H9 (cell line): ENCODE measurements at regions not wholly inside any gene's neighbourhood (a gene's known extent, or its start where the extent isn't known, plus 50 kb on each side); places are given as distances from the start of the nearest gene placed in this dataset.
"Not testable (repeated sequence)": the region's sequence is repeated elsewhere in the genome, so short reads cannot be mapped to it uniquely, and the experiment has no call there.

Experiments used
- DNase-seq: peaks from one replicate; pipeline ENCODE4 v3.0.0-alpha.2; 2017
- H2AFZ ChIP-seq: one replicate; pipeline ENCODE4 v1.6.1; 2013; ENCODE audit warnings: mild to moderate bottlenecking, low read length, control low read depth, moderate library complexity
- H2AK5ac ChIP-seq: 2 replicates; pipeline ENCODE4 v1.6.1; 2013; ENCODE audit warnings: low read length, control low read depth, mixed read lengths; ENCODE audit not compliant: insufficient read length
- H2BK120ac ChIP-seq: one replicate; pipeline ENCODE4 v1.6.1; 2013; ENCODE audit warnings: low read depth, mild to moderate bottlenecking, low read length, control low read depth, inconsistent platforms; ENCODE audit not compliant: poor library complexity, severe bottlenecking
- H2BK12ac ChIP-seq: 2 replicates; pipeline ENCODE4 v1.6.1; 2013; ENCODE audit warnings: low read length, control low read depth, mixed read lengths, low read depth; ENCODE audit not compliant: insufficient read length
- H2BK15ac ChIP-seq: 2 replicates; pipeline ENCODE4 v1.6.1; 2013; ENCODE audit warnings: low read depth, low read length, control low read depth
- H2BK20ac ChIP-seq: one replicate; pipeline ENCODE4 v1.6.1; 2013; ENCODE audit warnings: low read depth, mild to moderate bottlenecking, low read length, control low read depth, inconsistent platforms; ENCODE audit not compliant: poor library complexity, severe bottlenecking
- H2BK5ac ChIP-seq: 2 replicates; pipeline ENCODE4 v1.6.1; 2013; ENCODE audit warnings: low read length, control low read depth, mixed read lengths; ENCODE audit not compliant: insufficient read length
- H3K14ac ChIP-seq: 2 replicates; pipeline ENCODE4 v1.6.1; 2013; ENCODE audit warnings: low read length, control low read depth; ENCODE audit not compliant: insufficient read depth
- H3K18ac ChIP-seq: 2 replicates; pipeline ENCODE4 v1.6.1; 2013; ENCODE audit warnings: low read depth, mild to moderate bottlenecking, mixed read lengths, low read length, control low read depth; ENCODE audit not compliant: insufficient read length
- H3K23ac ChIP-seq: 2 replicates; pipeline ENCODE4 v1.6.1; 2013; ENCODE audit warnings: low read length, control low read depth, mixed read lengths, low read depth; ENCODE audit not compliant: insufficient read length
- H3K23me2 ChIP-seq: 2 replicates; pipeline ENCODE4 v1.6.1; 2013; ENCODE audit warnings: low read depth, mild to moderate bottlenecking, mixed read lengths, low read length, control low read depth; ENCODE audit not compliant: insufficient read length, poor library complexity, severe bottlenecking
- H3K27ac ChIP-seq: 2 replicates; pipeline ENCODE4 v1.5.1; 2013; ENCODE audit warnings: low read length, control low read depth, mixed read lengths, low read depth; ENCODE audit not compliant: insufficient read length
- H3K27me3 ChIP-seq: 2 replicates; pipeline ENCODE4 v1.6.1; 2013; ENCODE audit warnings: low read length, control low read depth, inconsistent platforms; ENCODE audit not compliant: insufficient read depth
- H3K4ac ChIP-seq: 2 replicates; pipeline ENCODE4 v1.6.1; 2013; ENCODE audit warnings: low read depth, mild to moderate bottlenecking, control low read depth, inconsistent platforms, low read length, moderate library complexity
- H3K4me1 ChIP-seq: 2 replicates; pipeline ENCODE4 v1.6.1; 2013; ENCODE audit warnings: low read length, control low read depth, inconsistent platforms; ENCODE audit not compliant: insufficient read depth
- H3K4me2 ChIP-seq: 2 replicates; pipeline ENCODE4 v1.6.1; 2013; ENCODE audit warnings: low read length, control low read depth, mixed read lengths; ENCODE audit not compliant: insufficient read length, insufficient read depth
- H3K56ac ChIP-seq: 2 replicates; pipeline ENCODE4 v1.6.1; 2013; ENCODE audit warnings: low read depth, mild to moderate bottlenecking, mixed read lengths, low read length, control low read depth; ENCODE audit not compliant: insufficient read length
- H3K79me1 ChIP-seq: 2 replicates; pipeline ENCODE4 v1.6.1; 2013; ENCODE audit warnings: low read depth, mild to moderate bottlenecking, moderate library complexity, low read length, control low read depth, inconsistent platforms; ENCODE audit not compliant: insufficient read depth, poor library complexity, severe bottlenecking
- H3K79me2 ChIP-seq: 2 replicates; pipeline ENCODE4 v1.6.1; 2013; ENCODE audit warnings: low read length, control low read depth, inconsistent platforms; ENCODE audit not compliant: insufficient read depth
- H3K9ac ChIP-seq: 2 replicates; pipeline ENCODE4 v1.6.1; 2013; ENCODE audit warnings: low read length, control low read depth, mixed read lengths; ENCODE audit not compliant: insufficient read length; ENCODE audit errors: extremely low read depth
- H3K9me3 ChIP-seq: one replicate; pipeline ENCODE4 v1.6.1; 2013; ENCODE audit warnings: low read depth, low read length, inconsistent platforms; ENCODE audit not compliant: control insufficient read depth
- H3T11ph ChIP-seq: one replicate; pipeline ENCODE4 v1.6.1; 2013; ENCODE audit warnings: mild to moderate bottlenecking, low read length, control low read depth, inconsistent platforms
- H4K20me1 ChIP-seq: one replicate; pipeline ENCODE4 v1.6.1; 2013; ENCODE audit not compliant: control insufficient read depth, insufficient read length, insufficient read depth
- H4K5ac ChIP-seq: 2 replicates; pipeline ENCODE4 v1.6.1; 2013; ENCODE audit warnings: low read depth, mild to moderate bottlenecking, mixed read lengths, low read length, control low read depth; ENCODE audit not compliant: insufficient read length
- H4K8ac ChIP-seq: replicated peaks from 2 replicates; pipeline ENCODE4 v1.6.1; 2013; ENCODE audit warnings: low read length, control low read depth, mixed read lengths, low read depth; ENCODE audit not compliant: insufficient read length
- H4K91ac ChIP-seq: 2 replicates; pipeline ENCODE4 v1.6.1; 2013; ENCODE audit warnings: low read depth, mild to moderate bottlenecking, moderate library complexity, mixed read lengths, low read length, control low read depth; ENCODE audit not compliant: insufficient read length
- H3K27ac Mint-ChIP-seq, 3 experiments: 2 replicates in 2 of 3; 3 replicates in 1 of 3; pipeline ENCODE4 v1.8.0; 2020 to 2021; ENCODE audit warnings: mixed read lengths in 3 of 3, mild to moderate bottlenecking in 1 of 3, moderate library complexity in 1 of 3
- H3K27me3 Mint-ChIP-seq: 2 replicates; pipeline ENCODE4 v1.8.0; 2021; ENCODE audit warnings: low read depth, mild to moderate bottlenecking, moderate library complexity, mixed read lengths
- H3K36me3 Mint-ChIP-seq, 3 experiments: 2 replicates in 2 of 3; 3 replicates in 1 of 3; pipeline ENCODE4 v1.8.0; 2020 to 2021; ENCODE audit warnings: low read depth in 3 of 3, mixed read lengths in 3 of 3; ENCODE audit not compliant: insufficient read depth in 1 of 3
- H3K4me1 Mint-ChIP-seq, 2 experiments: 2 replicates each; pipeline ENCODE4 v1.8.0; 2020; ENCODE audit warnings: mixed read lengths in 2 of 2
- H3K4me3 Mint-ChIP-seq, 2 experiments: 2 replicates in 1 of 2; 3 replicates in 1 of 2; pipeline ENCODE4 v1.8.0; 2020 to 2021; ENCODE audit warnings: mild to moderate bottlenecking in 2 of 2, mixed read lengths in 2 of 2, moderate library complexity in 1 of 2
- H3K9me3 Mint-ChIP-seq, 2 experiments: 2 replicates in 1 of 2; 3 replicates in 1 of 2; pipeline ENCODE4 v1.8.0; 2020; ENCODE audit warnings: mild to moderate bottlenecking in 2 of 2, mixed read lengths in 2 of 2, moderate library complexity in 1 of 2
- CTCF ChIP-seq: fragments of 200-600 bp; sonication (generic); conservative IDR thresholded peaks from 3 replicates; pipeline ENCODE4 v1.8.0; 2021; ENCODE audit warnings: antibody characterized with exemption, mild to moderate bottlenecking
- WGBS: extraction: QIAGEN DNeasy Blood & Tissue Kit; methylation state at CpG from one replicate; pipeline ENCODE4 v1.1.7; 2013; ENCODE audit warnings: missing lambda C conversion rate, low lambda C conversion rate, mixed read lengths; ENCODE audit not compliant: insufficient read length; ENCODE audit errors: extremely low coverage; 5-methylcytosine and 5-hydroxymethylcytosine counted together

- Histone ChIP-seq H2BK12ac (no peak overlapping the region), H2BK20ac (no peak overlapping the region), H3T11ph (no peak overlapping the region), H3K4ac (no peak overlapping the region), H3K79me1 (no peaks in the 10 kb centered on the region), H3K4me1 (no peaks in the 10 kb centered on the region), H3K14ac (no peak overlapping the region), H2BK120ac (no peak overlapping the region), H4K5ac (no peak overlapping the region), H3K56ac (no peak overlapping the region), H4K8ac (no peak overlapping the region), H2BK15ac (no peak overlapping the region), H4K20me1 (no peaks in the 10 kb centered on the region), H3K4me2 (no peak overlapping the region), H3K9me3 (peaks cover 72% of the 10 kb centered on the region), H2AK5ac (no peak overlapping the region), H3K27ac (no peak overlapping the region), H3K23ac (no peak overlapping the region), H2BK5ac (no peak overlapping the region), H4K91ac (no peak overlapping the region), H3K79me2 (no peaks in the 10 kb centered on the region), H3K9ac (no peak overlapping the region), H2AFZ (no peak overlapping the region), H3K18ac (no peak overlapping the region), H3K27me3 (no peaks in the 10 kb centered on the region), H3K23me2 (no peaks in the 10 kb centered on the region)
- no peak overlapping the region for H3K4me3 Mint-ChIP-seq
- WGBS, result no CpG with 5 or more reads among the region's 47 CpGs
- H3K9me3 Mint-ChIP-seq, result peaks cover 59 to 83% of the 10 kb centered on the region in 2 experiments
- no peak for DNase-seq
- H3K4me1 Mint-ChIP-seq, result no peaks in the 10 kb centered on the region
- no peaks in the 10 kb centered on the region for H3K27me3 Mint-ChIP-seq
- TF ChIP-seq CTCF, result no peak
- no peak overlapping the region for H3K27ac Mint-ChIP-seq
- H3K36me3 Mint-ChIP-seq, result peaks cover 2 to 5% (median 3%) of the 10 kb centered on the region in 3 experiments; a peak in 4 of 7 replicates
Measured at GRCh38 chr13:18235172-18235571, 946.5 kb downstream of the TUBA3C start.

DNA sequence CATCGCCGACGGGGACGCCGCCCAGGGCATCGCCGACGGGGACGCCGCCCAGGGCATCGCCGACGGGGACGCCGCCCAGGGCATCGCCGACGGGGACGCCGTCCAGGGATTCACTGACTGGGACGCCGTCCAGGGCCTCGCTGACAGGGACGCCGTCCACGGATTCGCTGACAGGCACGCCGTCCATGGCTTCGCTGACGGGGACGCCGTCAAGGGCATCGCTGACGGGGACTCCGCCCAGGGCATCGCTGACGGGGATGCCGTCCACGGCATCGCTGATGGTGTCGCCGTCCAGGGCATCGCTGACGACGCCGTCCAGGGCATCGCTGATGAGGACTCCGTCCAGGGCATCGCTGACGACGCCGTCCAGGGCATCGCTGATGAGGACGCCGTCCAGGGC lies 947.2 kb downstream of the TUBA3C start:
- H4K91ac ChIP-seq, H3K56ac ChIP-seq, H3K27ac Mint-ChIP-seq, H3K36me3 Mint-ChIP-seq, H3K9ac ChIP-seq, DNase-seq, H4K8ac ChIP-seq, H3K4me3 Mint-ChIP-seq, H2BK15ac ChIP-seq, H3K14ac ChIP-seq, H2AFZ ChIP-seq, H3T11ph ChIP-seq, H2BK5ac ChIP-seq, H3K4ac ChIP-seq, H3K18ac ChIP-seq, H4K20me1 ChIP-seq, H2AK5ac ChIP-seq, H3K23me2 ChIP-seq, H2BK20ac ChIP-seq, H3K79me2 ChIP-seq, H3K27me3 Mint-ChIP-seq, H3K27ac ChIP-seq, H2BK120ac ChIP-seq, H3K4me1 Mint-ChIP-seq, H3K79me1 ChIP-seq, H4K5ac ChIP-seq, H3K4me1 ChIP-seq, H3K4me2 ChIP-seq, H3K23ac ChIP-seq, H2BK12ac ChIP-seq, H3K27me3 ChIP-seq: not testable (repeated sequence)
- H3K9me3 Mint-ChIP-seq, result peaks cover 54 to 79% of the 10 kb centered on the region in 2 experiments
- peaks cover 66% of the 10 kb centered on the region for H3K9me3 ChIP-seq
- WGBS, result no CpG with 5 or more reads among the region's 56 CpGs
